Endothelial cell of umbilical vein (primary cell): ENCODE measurements at regions not wholly inside any gene's neighbourhood (a gene's known extent, or its start where the extent isn't known, plus 50 kb on each side); places are given as distances from the start of the nearest gene placed in this dataset.

Experiments used
- BruUV-seq: library from RNA; stranded (reverse); fragments of 400-500 nt; replicated peaks from 2 replicates; lab custom pipeline; 2021; lab: Mats Ljungman, UMichigan
- CTCF ChIA-PET: fragments of 300-600, 350-600 bp; sonication (Branson Sonifier 250); formaldehyde crosslinking; loops from one replicate; lab custom pipeline; 2021; ENCODE audit warnings: antibody characterized with exemption, inconsistent platforms; lab: Charles Lee
- POLR2A ChIA-PET: fragments of 300-600, 350-600 bp; sonication (Branson Sonifier 250); formaldehyde crosslinking; loops from one replicate; lab custom pipeline; 2021; ENCODE audit warnings: antibody characterized with exemption, inconsistent platforms; lab: Charles Lee
- DNase-seq: peaks from one replicate; pipeline ENCODE4 v3.0.0-alpha.2; 2011; ENCODE audit warnings: low read depth, low spot score
- FAIRE-seq: peaks from 2 replicates; lab custom pipeline; 2011; peaks lifted over from hg19 to GRCh38; lab: Jason Lieb, UNC
- H2AFZ ChIP-seq: 2 replicates; pipeline ENCODE4 v1.6.0; 2012; ENCODE audit warnings: low read depth, low read length, control low read depth, inconsistent platforms
- H3K27ac ChIP-seq: 2 replicates; pipeline ENCODE4 v1.5.1; 2011; ENCODE audit warnings: low read depth, mild to moderate bottlenecking, control low read depth, low read length, moderate library complexity; ENCODE audit not compliant: insufficient read depth
- H3K27me3 ChIP-seq, 2 experiments: 2 replicates each; pipeline versions ENCODE4 v1.6.0 to v1.6.1; 2011; ENCODE audit warnings: low read length in 2 of 2, mixed read lengths in 1 of 2; ENCODE audit not compliant: control insufficient read depth in 2 of 2, insufficient read depth in 2 of 2
- H3K36me3 ChIP-seq, 2 experiments: 2 replicates in 1 of 2; 3 replicates in 1 of 2; pipeline ENCODE4 v1.5.1; 2011; ENCODE audit warnings: low read length in 2 of 2, mild to moderate bottlenecking in 1 of 2, moderate library complexity in 1 of 2; ENCODE audit not compliant: control insufficient read depth in 2 of 2, insufficient read depth in 2 of 2; ENCODE audit errors: extremely low read depth in 1 of 2
- H3K4me1 ChIP-seq: 3 replicates; pipeline ENCODE4 v1.5.1; 2011; ENCODE audit warnings: mild to moderate bottlenecking, low read length; ENCODE audit not compliant: control insufficient read depth, insufficient read depth; ENCODE audit errors: extremely low read depth
- H3K4me2 ChIP-seq: 2 replicates; pipeline ENCODE4 v1.6.1; 2011; ENCODE audit warnings: low read length, control low read depth, mixed read lengths; ENCODE audit not compliant: insufficient read depth
- H3K4me3 ChIP-seq, 3 experiments: fragments of 200-600 bp in 1 of 3; sonication (generic), shearing (Covaris generic) in 1 of 3; replicated peaks in 1 of 3; 2 replicates each; pipeline ENCODE4 v1.5.1; 2011 to 2016; ENCODE audit warnings: control low read depth in 3 of 3, low read length in 3 of 3, mild to moderate bottlenecking in 2 of 3, inconsistent platforms in 1 of 3, low read depth in 1 of 3, moderate library complexity in 1 of 3; ENCODE audit not compliant: insufficient read depth in 1 of 3
- H3K79me2 ChIP-seq: 2 replicates; pipeline ENCODE4 v1.6.0; 2012; ENCODE audit warnings: low read length, inconsistent platforms; ENCODE audit not compliant: control insufficient read depth, insufficient read depth
- H3K9ac ChIP-seq: replicated peaks from 2 replicates; pipeline ENCODE3; 2011; ENCODE audit warnings: low read length, control low read depth; ENCODE audit not compliant: insufficient read depth; ENCODE audit errors: extremely low read depth
- H3K9me1 ChIP-seq: replicated peaks from 3 replicates; pipeline ENCODE4 v1.6.0; 2011; ENCODE audit warnings: mild to moderate bottlenecking, low read length; ENCODE audit not compliant: control insufficient read depth, insufficient read depth; ENCODE audit errors: extremely low read depth
- H3K9me3 ChIP-seq: replicated peaks from 2 replicates; pipeline ENCODE4 v1.5.1; 2012; ENCODE audit warnings: low read length, inconsistent platforms; ENCODE audit not compliant: control insufficient read depth, insufficient read depth
- H4K20me1 ChIP-seq: replicated peaks from 2 replicates; pipeline ENCODE3; 2011; ENCODE audit warnings: mild to moderate bottlenecking, low read length; ENCODE audit not compliant: control insufficient read depth, insufficient read depth; ENCODE audit errors: extremely low read depth
- EZH2 ChIP-seq: IDR thresholded peaks from 2 replicates; pipeline ENCODE4 v1.6.1; 2012; ENCODE audit warnings: borderline replicate concordance, low read depth, mild to moderate bottlenecking, moderate library complexity, low read length, inconsistent platforms; ENCODE audit not compliant: severe bottlenecking
- FOS ChIP-seq: IDR thresholded peaks from 2 replicates; pipeline ENCODE4 v1.6.1; 2011; ENCODE audit warnings: mild to moderate bottlenecking, low read length, moderate library complexity, borderline replicate concordance; ENCODE audit not compliant: insufficient read depth
- GATA2 ChIP-seq: IDR thresholded peaks from 2 replicates; pipeline ENCODE4 v1.7.0; 2011; ENCODE audit warnings: low read depth, mild to moderate bottlenecking, moderate library complexity, mixed read lengths, low read length; ENCODE audit not compliant: insufficient read length, insufficient read depth
- JUN ChIP-seq: IDR thresholded peaks from 2 replicates; pipeline ENCODE4 v1.6.1; 2011; ENCODE audit warnings: borderline replicate concordance, low read depth; ENCODE audit not compliant: insufficient read length, insufficient read depth
- MYC ChIP-seq: IDR thresholded peaks from one replicate; pipeline ENCODE4 v1.6.1; 2011; ENCODE audit warnings: mild to moderate bottlenecking, low read depth, low read length
- POLR2A ChIP-seq: IDR thresholded peaks from 2 replicates; pipeline ENCODE4 v1.6.1; 2012; ENCODE audit warnings: low read depth, mild to moderate bottlenecking, control low read depth, low read length
- POLR2AphosphoS5 ChIP-seq: IDR thresholded peaks from 2 replicates; pipeline ENCODE4 v1.6.1; 2012; ENCODE audit warnings: low read depth, mild to moderate bottlenecking, control low read depth, low read length, moderate library complexity; ENCODE audit not compliant: insufficient read depth
- dilution Hi-C: fragments of 300-500 bp; cut with MboI; formaldehyde crosslinking; loops from one replicate; pipeline ENCODE4 v1.15.0; 2019; ENCODE audit warnings: low sequenced_read_pairs; ENCODE audit not compliant: extremely low pct_ligation_motif_present
- intact Hi-C: fragments of 100-400 bp; cut with micrococcal nuclease; formaldehyde crosslinking; loops from one replicate; pipeline ENCODE4 v1.10.0; 2022
- TF ChIP-seq, protein P1 (sequence below), 2 donors: IDR thresholded peaks; 1 replicate in 1 of 2; 2 replicates in 1 of 2; pipeline ENCODE4 v1.5.1; 2011; ENCODE audit warnings: low read length in 2 of 2, mild to moderate bottlenecking in 2 of 2, moderate library complexity in 2 of 2, control low read depth in 1 of 2, inconsistent platforms in 1 of 2, low read depth in 1 of 2; ENCODE audit not compliant: insufficient read depth in 1 of 2; ENCODE audit errors: extremely low read depth in 1 of 2
- TF ChIP-seq, protein P2 (sequence below): IDR thresholded peaks from 2 replicates; pipeline ENCODE4 v1.6.1; 2011; ENCODE audit not compliant: insufficient read depth, insufficient read length

DNA sequence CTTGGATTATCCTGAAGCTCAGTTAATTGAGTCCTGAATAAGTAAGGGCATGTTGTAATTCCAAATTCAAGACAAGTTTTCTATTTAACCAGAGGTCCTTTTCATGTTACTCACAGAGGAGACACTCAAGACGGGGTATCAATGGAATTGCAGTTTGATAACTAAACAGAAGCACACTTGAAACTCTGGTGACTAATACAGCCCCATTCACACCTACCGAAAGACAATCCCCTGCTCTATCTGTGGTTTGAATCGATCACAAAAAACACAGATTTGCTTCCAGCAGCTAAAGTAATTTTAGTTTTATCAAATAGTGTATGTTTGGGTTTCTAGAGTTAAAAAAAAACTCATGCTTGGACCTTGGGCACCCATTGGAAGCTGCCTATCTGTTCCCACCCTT lies 60.4 kb downstream of the TEX35 start:
- H3K4me2 ChIP-seq, result no peak overlapping the region
- no peaks in the 10 kb centered on the region for H3K4me1 ChIP-seq
- H3K27me3 ChIP-seq, result no peaks in the 10 kb centered on the region
- intact Hi-C loops (no loop called here), dilution Hi-C loops (no loop called here)
- no peak overlapping the region for H3K9ac ChIP-seq
- FAIRE-seq (no peak), DNase-seq (no peak)
- ChIA-PET CTCF (interaction anchor here (0.9 to 1.8 kb wide), 7 partner anchors 8 to 429 kb away, joined by 3 to 8 read pairs (median 4); no protein-coding TSS in a partner anchor), POLR2A (interaction anchor here (0.6 kb wide), 1 partner anchor 152 kb away, joined by 3 read pairs; the partner anchor contains the start of gene RALGPS2)
- TF ChIP-seq, protein P1, sequence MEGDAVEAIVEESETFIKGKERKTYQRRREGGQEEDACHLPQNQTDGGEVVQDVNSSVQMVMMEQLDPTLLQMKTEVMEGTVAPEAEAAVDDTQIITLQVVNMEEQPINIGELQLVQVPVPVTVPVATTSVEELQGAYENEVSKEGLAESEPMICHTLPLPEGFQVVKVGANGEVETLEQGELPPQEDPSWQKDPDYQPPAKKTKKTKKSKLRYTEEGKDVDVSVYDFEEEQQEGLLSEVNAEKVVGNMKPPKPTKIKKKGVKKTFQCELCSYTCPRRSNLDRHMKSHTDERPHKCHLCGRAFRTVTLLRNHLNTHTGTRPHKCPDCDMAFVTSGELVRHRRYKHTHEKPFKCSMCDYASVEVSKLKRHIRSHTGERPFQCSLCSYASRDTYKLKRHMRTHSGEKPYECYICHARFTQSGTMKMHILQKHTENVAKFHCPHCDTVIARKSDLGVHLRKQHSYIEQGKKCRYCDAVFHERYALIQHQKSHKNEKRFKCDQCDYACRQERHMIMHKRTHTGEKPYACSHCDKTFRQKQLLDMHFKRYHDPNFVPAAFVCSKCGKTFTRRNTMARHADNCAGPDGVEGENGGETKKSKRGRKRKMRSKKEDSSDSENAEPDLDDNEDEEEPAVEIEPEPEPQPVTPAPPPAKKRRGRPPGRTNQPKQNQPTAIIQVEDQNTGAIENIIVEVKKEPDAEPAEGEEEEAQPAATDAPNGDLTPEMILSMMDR (IDR thresholded peaks at IDR 0.05; ENCODE audit: extremely low read depth in 1 of 2, insufficient read depth in 1 of 2, low read depth in 1 of 2, low read length in 2 of 2), result no peak
- TF ChIP-seq JUN (no peak), POLR2AphosphoS5 (no peak), MYC (no peak), GATA2 (no peak), FOS (no peak), EZH2 (no peak), POLR2A (no peak)
- TF ChIP-seq, protein P2, sequence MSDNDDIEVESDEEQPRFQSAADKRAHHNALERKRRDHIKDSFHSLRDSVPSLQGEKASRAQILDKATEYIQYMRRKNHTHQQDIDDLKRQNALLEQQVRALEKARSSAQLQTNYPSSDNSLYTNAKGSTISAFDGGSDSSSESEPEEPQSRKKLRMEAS, result no peak
- H3K36me3 ChIP-seq, result no peaks in the 10 kb centered on the region
- no peak overlapping the region for H3K27ac ChIP-seq
- H3K9me1 ChIP-seq, result no peaks in the 10 kb centered on the region
- H3K9me3 ChIP-seq, result no peaks in the 10 kb centered on the region
- no peak overlapping the region for H3K4me3 ChIP-seq
- H2AFZ ChIP-seq, result no peak overlapping the region
- no peaks in the 10 kb centered on the region for H4K20me1 ChIP-seq
- H3K79me2 ChIP-seq, result no peaks in the 10 kb centered on the region
- BruUV-seq, result no TSS peak
